HG03442 (cell line): ENCODE measurements at regions not wholly inside any gene's neighbourhood (a gene's known extent, or its start where the extent isn't known, plus 50 kb on each side); places are given as distances from the start of the nearest gene placed in this dataset.

Experiments used
- ATAC-seq: cut with Tn5 transposase; IDR thresholded peaks from one replicate; pipeline ENCODE4 v1.9.1; 2021; ENCODE audit warnings: mild to moderate bottlenecking, moderate library complexity; ENCODE audit not compliant: unreplicated experiment

DNA sequence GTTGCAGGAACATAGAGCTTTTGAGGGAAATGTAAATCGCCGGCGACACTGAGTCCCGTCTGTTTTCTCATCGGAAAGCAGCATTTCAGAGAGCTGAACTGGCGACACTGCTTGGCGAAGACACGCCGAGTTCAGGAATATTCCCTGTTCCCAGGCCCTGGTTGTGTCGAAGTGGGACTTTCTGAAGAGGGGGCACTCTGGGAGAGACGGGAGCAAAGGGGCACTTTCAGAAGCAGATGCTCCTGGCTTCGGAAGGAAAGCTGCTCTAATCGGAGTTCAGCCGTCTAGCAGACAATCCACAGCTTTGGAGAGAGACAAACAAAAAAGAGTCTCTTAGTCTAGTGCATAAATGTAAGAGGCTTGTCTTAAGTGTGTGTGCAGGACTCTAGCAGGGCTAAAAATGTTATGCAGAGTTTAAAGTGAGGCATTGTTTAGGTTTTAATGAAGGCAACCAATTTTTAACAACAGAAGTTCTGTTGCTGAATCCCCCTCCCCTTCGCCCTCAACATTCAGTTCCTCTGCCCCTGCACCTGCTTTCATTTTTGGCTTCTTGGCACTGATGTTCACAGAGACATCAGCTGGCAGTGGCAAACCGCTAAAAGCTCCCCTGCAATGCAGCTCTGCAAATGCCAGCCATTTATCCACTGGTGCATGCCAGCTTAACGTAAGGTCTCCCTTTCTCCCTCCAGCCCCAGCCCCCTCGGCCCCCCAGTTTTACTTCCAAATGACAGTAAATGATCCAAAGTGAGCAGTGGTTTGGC is 289.5 kb upstream of the MPDZ start:
- ATAC-seq: no peak

DNA sequence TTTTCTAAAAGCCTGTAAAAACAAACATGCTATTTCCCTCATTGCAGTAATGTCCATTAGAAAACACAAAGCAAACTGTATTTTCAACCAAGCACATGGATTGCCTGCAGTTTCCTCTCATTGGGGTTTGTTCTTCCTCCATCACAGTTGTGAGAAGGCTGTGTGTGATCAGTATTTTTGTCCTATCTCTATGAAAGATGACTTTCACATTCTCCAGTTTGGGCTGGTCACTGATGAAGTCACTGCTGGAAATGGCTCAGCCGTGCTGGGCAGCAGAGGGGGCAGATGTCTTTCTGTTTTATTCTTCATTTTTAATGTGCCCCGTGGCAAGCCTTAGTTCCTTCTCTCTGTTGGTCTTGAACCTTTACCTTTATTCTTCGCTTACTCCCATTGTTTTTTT is 288.9 kb upstream of the MPDZ start:
- ATAC-seq: no peak

- no peak for ATAC-seq
Observed at GRCh38 chr9:13567833-13568232, 288.3 kb upstream of the MPDZ start.

GRCh38 chr9:13557746-13558145 is 278.3 kb upstream of the MPDZ start:
- ATAC-seq: no peak

DNA sequence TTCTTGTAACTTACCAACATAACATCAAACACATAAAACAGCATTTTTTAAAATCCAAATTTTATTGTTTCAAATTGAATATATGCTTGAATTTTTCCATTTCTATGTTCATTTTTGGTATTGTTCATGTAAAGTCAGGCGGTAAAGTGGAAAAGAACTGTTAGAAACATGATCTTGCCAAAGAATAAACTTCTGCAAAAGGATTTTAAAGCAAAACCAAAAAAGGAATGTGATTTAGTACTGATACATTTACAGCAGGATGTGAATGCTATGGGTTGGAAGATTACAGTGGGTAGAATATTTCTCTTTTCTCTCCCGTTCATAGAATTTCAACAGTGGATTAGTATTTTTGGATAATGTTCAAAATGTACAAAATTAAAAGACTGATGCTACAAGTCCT is 277.2 kb upstream of the MPDZ start:
- no peak for ATAC-seq

- no peak for ATAC-seq
Observed at GRCh38 chr9:13555989-13556500, 276.6 kb upstream of the MPDZ start.

- no peak for ATAC-seq
Observed at GRCh38 chr9:13555516-13555915, 276.0 kb upstream of the MPDZ start.

DNA sequence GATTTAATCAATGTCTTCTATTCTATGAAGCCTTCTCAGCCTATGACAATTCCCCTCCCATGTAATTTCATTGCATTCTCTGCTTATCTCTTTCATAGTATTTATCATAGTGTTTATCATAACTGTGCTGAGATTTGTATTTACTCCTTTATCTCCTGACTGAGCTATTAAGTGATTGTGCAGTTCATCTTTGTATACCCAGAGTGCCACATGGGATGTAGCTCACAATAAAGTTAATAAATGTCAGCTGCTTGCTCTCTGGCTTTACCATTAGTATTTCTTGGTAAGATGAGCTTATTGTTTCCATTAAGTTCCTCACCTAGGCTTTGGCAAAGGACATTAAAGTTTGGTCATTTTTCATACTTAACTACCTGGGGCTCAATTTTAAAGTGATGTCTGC is 275.1 kb upstream of the MPDZ start:
- ATAC-seq: no peak

DNA sequence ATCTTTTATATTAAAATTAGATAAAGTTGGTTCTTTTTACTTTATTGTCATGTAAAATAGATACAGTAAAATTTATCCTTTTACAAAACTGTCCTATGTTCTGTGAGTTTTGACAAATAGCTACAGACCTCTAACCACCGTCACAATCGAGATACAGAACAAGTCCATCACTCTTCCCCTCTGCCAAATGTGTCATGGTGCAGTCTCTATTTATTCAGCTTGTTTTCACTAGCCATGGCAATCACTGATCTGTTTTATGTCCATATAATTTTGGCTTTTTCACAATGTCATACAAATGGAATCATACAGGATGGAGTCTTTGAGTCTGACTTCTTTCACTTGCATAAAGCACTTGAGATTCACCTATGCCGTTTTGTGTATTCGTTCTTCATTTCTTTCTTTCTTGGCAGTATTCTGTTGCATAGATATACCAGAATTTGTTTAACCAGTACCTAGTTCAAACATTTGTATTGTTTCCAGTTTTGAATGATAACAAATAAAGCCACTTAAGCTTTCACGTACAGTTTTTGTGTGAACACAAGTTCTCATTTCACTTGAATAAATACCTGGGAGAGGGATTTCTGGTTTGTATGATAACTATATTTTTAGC is 273.2 kb upstream of the MPDZ start:
- no peak for ATAC-seq

GRCh38 chr9:13550519-13550918 is 271.0 kb upstream of the MPDZ start:
- ATAC-seq: no peak

DNA sequence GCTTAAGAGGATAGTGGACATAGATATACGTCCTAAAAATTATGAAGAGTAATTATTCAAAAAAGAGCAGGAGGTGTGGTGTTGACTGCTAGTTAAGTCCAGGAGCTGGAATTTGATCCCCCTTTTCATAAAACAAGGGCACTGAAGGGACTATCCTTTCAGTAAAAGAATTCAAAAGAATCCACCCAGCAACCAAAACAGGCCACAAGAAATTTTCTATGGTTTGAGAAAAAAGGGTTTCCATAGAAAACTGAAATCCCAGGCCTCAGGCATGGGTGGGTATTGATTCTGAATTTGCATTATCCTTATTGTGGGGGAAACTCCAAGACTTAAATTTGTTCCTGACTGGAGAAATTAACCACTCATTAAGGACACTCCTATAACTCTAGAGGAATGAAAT is 269.0 kb upstream of the MPDZ start:
- no peak for ATAC-seq

DNA sequence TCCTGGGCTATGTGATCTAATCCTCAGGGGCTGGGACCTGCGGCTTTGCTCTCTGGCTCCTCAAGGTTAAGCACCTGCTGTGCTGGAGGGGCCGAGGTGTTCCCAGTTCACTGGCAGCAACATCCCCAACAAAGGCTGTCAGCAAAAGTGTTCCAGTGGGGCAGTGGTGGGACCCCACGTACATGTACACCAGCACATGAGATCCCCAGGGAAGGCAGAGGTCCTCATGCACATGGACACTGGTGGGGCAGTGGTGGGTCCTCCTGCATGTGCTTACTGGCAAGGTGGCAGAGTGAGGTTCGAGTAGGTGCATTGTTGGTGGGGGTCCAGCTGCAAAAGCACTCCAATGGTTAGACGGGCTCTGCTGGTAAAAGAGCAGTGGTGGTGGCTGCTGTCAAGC is 255.6 kb upstream of the MPDZ start:
- ATAC-seq: no peak

GRCh38 chr9:13534006-13534405 is 254.5 kb upstream of the MPDZ start:
- no peak for ATAC-seq

DNA sequence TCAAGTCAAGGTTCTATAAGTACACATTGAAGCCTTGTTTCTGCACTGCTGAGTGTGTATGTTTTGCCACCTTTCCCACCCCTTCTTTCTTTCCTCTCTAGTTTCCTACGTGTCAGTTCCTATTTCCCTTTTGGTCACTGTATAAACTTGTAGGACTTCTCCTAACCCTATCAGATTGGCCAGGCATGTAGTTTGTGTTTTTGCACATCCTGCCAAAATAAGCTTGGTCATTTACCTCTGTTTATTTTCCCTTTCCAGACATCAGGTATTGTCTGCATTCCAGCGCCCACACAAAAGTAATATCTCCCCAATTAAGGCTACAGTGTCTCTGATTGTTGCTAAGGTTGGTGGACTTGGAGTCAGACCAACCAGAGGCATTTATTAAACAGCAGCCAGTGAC is 252.9 kb upstream of the MPDZ start:
- no peak for ATAC-seq

DNA sequence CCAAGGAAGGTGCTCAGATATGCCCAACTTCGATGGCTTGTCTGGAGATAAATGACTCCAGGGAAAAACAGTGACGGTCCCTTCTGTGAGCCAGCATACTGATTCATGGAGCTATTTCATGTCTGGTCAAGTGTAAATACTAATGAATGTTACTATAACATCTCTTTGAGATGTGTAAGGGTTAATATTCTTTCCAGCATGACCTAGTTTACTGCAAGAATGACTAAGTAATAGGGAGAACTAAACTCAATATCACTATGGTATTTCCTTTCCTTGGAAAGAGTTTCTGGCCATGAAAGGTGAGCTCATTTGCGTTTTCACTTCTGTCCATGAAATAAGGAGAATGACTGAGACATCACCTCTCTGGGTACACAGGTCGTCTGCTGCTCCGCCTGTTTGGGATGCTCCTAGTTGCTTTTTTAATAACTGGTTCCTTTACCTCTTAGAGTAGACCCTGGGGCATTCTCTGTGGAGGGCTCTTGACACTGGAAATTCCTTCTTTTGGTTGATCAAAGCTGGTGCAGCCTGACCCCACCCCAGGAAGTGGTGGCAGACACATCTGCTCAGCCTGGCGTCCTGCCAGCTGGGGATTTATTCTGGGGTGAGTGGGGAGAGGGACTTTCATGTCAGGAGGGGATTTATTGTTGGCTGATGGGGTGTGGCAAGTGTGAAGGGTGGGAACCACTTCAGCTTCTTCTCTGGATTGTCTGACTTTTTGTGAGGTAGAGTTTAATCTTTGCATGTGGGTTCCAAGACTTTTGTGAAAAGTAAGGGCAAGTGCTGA is 250.0 kb upstream of the MPDZ start:
- ATAC-seq: no peak

GRCh38 chr9:13524245-13524644 is 244.8 kb upstream of the MPDZ start:
- no peak for ATAC-seq

- no peak for ATAC-seq
Observed at GRCh38 chr9:13520069-13520468, 240.6 kb upstream of the MPDZ start.

DNA sequence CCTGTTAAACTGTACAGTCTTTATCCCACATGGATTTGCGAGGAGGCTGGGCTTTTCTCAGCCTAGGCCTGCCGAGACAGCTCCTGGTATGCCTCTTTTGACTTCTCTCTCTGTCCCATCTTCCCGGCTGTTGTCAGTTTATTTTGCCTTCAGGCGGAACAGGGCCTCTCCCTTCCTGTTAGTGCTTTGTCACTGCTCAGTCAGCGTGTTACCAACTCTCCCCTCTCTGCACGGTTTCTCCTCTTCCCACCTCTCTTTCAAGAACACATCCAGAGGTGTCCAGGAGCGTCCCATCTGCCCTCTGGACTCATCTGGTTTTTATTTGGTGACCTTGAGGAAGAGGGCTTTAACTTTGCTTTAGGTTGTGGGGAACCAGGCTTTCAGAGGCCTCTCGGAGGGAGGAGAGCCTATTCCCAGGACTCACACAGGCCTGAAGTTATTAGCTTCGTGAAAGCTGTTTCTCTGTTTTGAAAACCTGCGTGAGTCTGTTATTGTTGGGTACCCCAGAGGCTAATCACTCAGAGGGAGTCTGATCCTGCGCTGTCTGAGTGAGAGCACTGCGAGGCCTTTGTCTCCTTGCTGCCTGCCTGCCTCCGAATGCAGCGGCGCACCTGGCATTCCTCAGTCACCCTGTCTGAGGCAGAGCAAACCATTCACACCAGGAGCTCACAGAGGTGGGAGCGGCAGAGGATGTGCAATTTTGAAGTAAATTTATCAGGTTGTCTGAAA is 234.4 kb upstream of the MPDZ start:
- no peak for ATAC-seq

DNA sequence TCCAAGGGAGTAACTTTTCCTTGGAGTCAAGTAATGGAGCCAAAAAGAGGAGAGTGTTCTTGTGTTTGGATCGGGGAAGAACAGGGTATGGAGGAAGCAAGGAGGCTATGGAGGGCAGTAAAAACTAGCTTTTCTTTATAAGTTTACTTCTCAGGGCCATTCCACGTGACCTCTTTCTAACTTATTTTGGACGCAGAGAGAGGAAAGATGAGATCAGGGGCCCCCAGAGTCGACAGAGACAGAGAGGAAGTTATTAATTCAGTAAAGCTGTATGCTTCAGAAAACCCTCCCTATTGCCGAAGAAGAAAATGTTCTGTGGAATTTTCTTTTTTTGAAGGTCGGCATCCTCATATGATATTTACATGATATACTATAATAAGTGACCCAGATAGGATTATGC is 233.8 kb upstream of the MPDZ start:
- no peak for ATAC-seq

- no peak for ATAC-seq
Observed at GRCh38 chr9:13508681-13509080, 229.2 kb upstream of the MPDZ start.

GRCh38 chr9:13508086-13508485 is 228.6 kb upstream of the MPDZ start:
- ATAC-seq: no peak
